Spleen (tissue), 11 donors: ENCODE measurements at regions not wholly inside any gene's neighbourhood (a gene's known extent, or its start where the extent isn't known, plus 50 kb on each side); places are given as distances from the start of the nearest gene placed in this dataset.

Experiments
- DNase-seq: peaks from one replicate; pipeline ENCODE4 v3.0.0-alpha.2; 2020
- H3K27ac ChIP-seq, 8 donors: fragments of 200-600 bp; sonication (generic) in 7 of 8; 1 replicate in 4 of 8; 2 replicates in 4 of 8; pipeline versions ENCODE4 v1.5.0 to v1.8.0; 2016 to 2021; ENCODE audit warnings: inconsistent platforms in 4 of 8, mild to moderate bottlenecking in 4 of 8, moderate library complexity in 1 of 8
- H3K27me3 ChIP-seq, 7 donors: fragments of 200-600 bp; sonication (generic) in 6 of 7; replicated peaks in 1 of 7; 1 replicate in 4 of 7; 2 replicates in 3 of 7; pipeline versions ENCODE4 v1.5.0 to v1.8.0; 2016 to 2021; ENCODE audit warnings: inconsistent platforms in 3 of 7, mild to moderate bottlenecking in 1 of 7
- H3K36me3 ChIP-seq, 6 donors: fragments of 200-600 bp; sonication (generic) in 5 of 6; 1 replicate in 4 of 6; 2 replicates in 2 of 6; pipeline versions ENCODE4 v1.5.0 to v1.8.0; 2016 to 2021; ENCODE audit warnings: inconsistent platforms in 2 of 6
- H3K4me1 ChIP-seq, 6 donors: fragments of 200-600 bp; sonication (generic) in 5 of 6; 1 replicate in 3 of 6; 2 replicates in 3 of 6; pipeline versions ENCODE4 v1.5.0 to v1.8.0; 2016 to 2021; ENCODE audit warnings: inconsistent platforms in 3 of 6
- H3K4me3 ChIP-seq, 8 donors: fragments of 200-600 bp; sonication (generic) in 7 of 8; 1 replicate in 4 of 8; 2 replicates in 4 of 8; pipeline versions ENCODE4 v1.5.0 to v1.8.0; 2016 to 2021; ENCODE audit warnings: inconsistent platforms in 4 of 8, mild to moderate bottlenecking in 4 of 8, moderate library complexity in 2 of 8
- H3K9me3 ChIP-seq, 8 donors: fragments of 200-600 bp; sonication (generic) in 7 of 8; 1 replicate in 4 of 8; 2 replicates in 4 of 8; pipeline versions ENCODE4 v1.5.0 to v1.8.0; 2016 to 2021; ENCODE audit warnings: inconsistent platforms in 4 of 8
- CTCF ChIP-seq, 11 experiments: fragments of 200-600 bp in 7 of 11; fragments of 450-650 bp in 4 of 11; sonication (generic) in 4 of 11; IDR thresholded peaks in 8 of 11; conservative IDR thresholded peaks in 3 of 11; 1 replicate in 7 of 11; 2 replicates in 4 of 11; pipeline versions ENCODE4 v1.4.0 to v1.8.0; 2016 to 2021; ENCODE audit warnings: antibody characterized with exemption in 11 of 11, inconsistent platforms in 4 of 11, mild to moderate bottlenecking in 1 of 11
- POLR2A ChIP-seq, 3 donors: fragments of 450-650 bp; IDR thresholded peaks; one replicate each; pipeline ENCODE4 v1.5.1; 2017; ENCODE audit warnings: antibody characterized with exemption in 3 of 3, mild to moderate bottlenecking in 1 of 3
- POLR2AphosphoS5 ChIP-seq, 3 donors: sonication (generic); formaldehyde crosslinking; IDR thresholded peaks; one replicate each; pipeline ENCODE4 v1.5.1; 2017; ENCODE audit warnings: antibody characterized with exemption in 3 of 3
- WGBS, 5 donors: extraction: QIAGEN DNeasy Blood & Tissue Kit in 3 of 5; methylation state at CpG; one replicate each; pipeline versions ENCODE4 v1.1.5 to v1.1.7; 2013 to 2018; 5-methylcytosine and 5-hydroxymethylcytosine counted together
- intact Hi-C: fragments of 100-400 bp; cut with DNase I; formaldehyde crosslinking; loops from one replicate; pipeline ENCODE4 v1.15.0; 2023; ENCODE audit warnings: low total_unique reads
- donor health status: healthy with polysubstance abuse.
- donor health status: DM: no; HTN: no; CAD: no; lungs with moderate emphysema.
- donor health status: DM: no; HTN: no; CAD: no.
- donor health status: Bipolar disorder and iron deficiency.
- donor health status: healthy.
- donor health status: DM: no; HTN: no; CAD: no.
- donor health status: DM: yes; HTN: yes; CAD: no.

GRCh38 chr2:78024996-78025395 lies 502.8 kb upstream of the LRRTM4 start:
- intact Hi-C loops = no loop called here
- WGBS, 5 donors = 80 to 88% (median 82%) methylated on average over 2 of the region's 2 CpGs
- no peak for TF ChIP-seq POLR2AphosphoS5 (IDR thresholded peaks at IDR 0.05)
- TF ChIP-seq POLR2A (IDR thresholded peaks at IDR 0.05) = no peak
- no peak for TF ChIP-seq CTCF (IDR thresholded peaks at IDR 0.05 in 8 of 11, conservative IDR thresholded peaks at IDR 0.05 in 3 of 11)

GRCh38 chr2:78029392-78029995 lies 507.3 kb upstream of the LRRTM4 start:
- H3K9me3 ChIP-seq = peaks cover 9 to 59% (median 50%) of the 10 kb centered on the region in 8 donors
- H3K4me1 ChIP-seq = no peaks in the 10 kb centered on the region
- WGBS, 5 donors = 54 to 78% (median 60%) methylated on average over 4 of the region's 4 CpGs
- H3K4me3 ChIP-seq = no peak overlapping the region
- no peaks in the 10 kb centered on the region for H3K27me3 ChIP-seq
- TF ChIP-seq POLR2AphosphoS5 (IDR thresholded peaks at IDR 0.05) (no peak), POLR2A (IDR thresholded peaks at IDR 0.05) (no peak)
- intact Hi-C loops = no loop called here
- no peak overlapping the region for H3K27ac ChIP-seq
- no peaks in the 10 kb centered on the region for H3K36me3 ChIP-seq
- no peak for DNase-seq

More at GRCh38 chr2:78024996-78025395, 502.8 kb upstream of the LRRTM4 start:
- H3K4me3 ChIP-seq = no peak overlapping the region
- no peaks in the 10 kb centered on the region for H3K4me1 ChIP-seq
- no peak for DNase-seq
- H3K27me3 ChIP-seq = no peaks in the 10 kb centered on the region
- peaks cover 9 to 54% (median 36%) of the 10 kb centered on the region in 8 donors for H3K9me3 ChIP-seq
- H3K27ac ChIP-seq = no peak overlapping the region
- no peaks in the 10 kb centered on the region for H3K36me3 ChIP-seq

DNA sequence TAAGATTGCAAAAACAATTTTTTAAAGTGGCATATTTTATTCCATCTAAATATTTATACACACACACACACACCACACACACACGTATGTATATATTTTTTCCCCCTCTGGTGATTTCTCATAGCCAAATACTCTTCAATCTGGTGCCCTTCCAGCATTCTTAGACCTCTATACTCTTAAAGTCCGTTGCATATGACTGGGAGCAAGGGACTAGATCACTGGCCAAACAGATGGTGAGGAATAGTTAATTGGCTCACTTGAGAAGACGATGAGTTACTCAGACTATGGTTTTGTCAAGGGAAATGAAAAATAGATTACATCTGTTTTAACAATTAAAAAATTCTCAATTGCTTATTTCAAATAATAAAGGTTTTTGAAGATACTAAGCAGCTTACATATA lies 512.5 kb upstream of the LRRTM4 start:
- intact Hi-C loops = no loop called here
- 51 to 68% (median 64%) methylated on average over 3 of the region's 3 CpGs for WGBS, 5 donors
- Histone ChIP-seq H3K27me3 (no peaks in the 10 kb centered on the region), H3K36me3 (no peaks in the 10 kb centered on the region), H3K4me3 (no peak overlapping the region), H3K9me3 (peaks cover 3 to 34% (median 18%) of the 10 kb centered on the region in 8 donors), H3K4me1 (no peaks in the 10 kb centered on the region), H3K27ac (no peak overlapping the region)
- TF ChIP-seq POLR2A (IDR thresholded peaks at IDR 0.05) = no peak
- no peak for TF ChIP-seq CTCF (IDR thresholded peaks at IDR 0.05 in 8 of 11, conservative IDR thresholded peaks at IDR 0.05 in 3 of 11)
- TF ChIP-seq POLR2AphosphoS5 (IDR thresholded peaks at IDR 0.05) = no peak
- DNase-seq = no peak

DNA sequence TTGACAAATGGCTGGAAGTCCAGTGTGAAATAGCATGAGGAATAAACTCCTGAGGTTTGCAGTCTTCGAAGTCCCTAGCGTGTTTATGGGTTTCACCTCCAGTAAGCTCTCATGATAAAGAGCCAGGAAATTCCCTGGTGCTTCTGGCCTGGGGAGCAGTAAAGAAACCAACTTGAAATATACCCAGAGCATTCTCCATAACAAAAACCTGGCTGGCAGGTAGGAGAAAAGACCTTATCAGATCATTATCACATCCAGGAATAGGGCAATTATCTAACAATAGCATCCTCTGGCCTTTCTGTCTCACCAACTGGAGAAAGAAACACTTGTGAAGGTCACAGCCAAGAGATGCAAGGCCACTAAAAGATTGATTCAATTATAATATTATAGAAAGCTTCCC lies 513.6 kb upstream of the LRRTM4 start:
- WGBS, 5 donors = 41 to 75% (median 64%) methylated on average over 2 of the region's 2 CpGs
- no peaks in the 10 kb centered on the region for H3K27me3 ChIP-seq
- TF ChIP-seq POLR2A (IDR thresholded peaks at IDR 0.05) (no peak), CTCF (IDR thresholded peaks at IDR 0.05 in 8 of 11, conservative IDR thresholded peaks at IDR 0.05 in 3 of 11) (no peak), POLR2AphosphoS5 (IDR thresholded peaks at IDR 0.05) (no peak)
- intact Hi-C loops = no loop called here
- H3K4me1 ChIP-seq = no peaks in the 10 kb centered on the region
- H3K36me3 ChIP-seq = no peaks in the 10 kb centered on the region
- H3K9me3 ChIP-seq = peaks cover 0 to 23% (median 8%) of the 10 kb centered on the region in 8 donors
- no peak overlapping the region for H3K4me3 ChIP-seq
- no peak for DNase-seq
- no peak overlapping the region for H3K27ac ChIP-seq
